HEK293 (cell line): ENCODE measurements at regions not wholly inside any gene's neighbourhood (a gene's known extent, or its start where the extent isn't known, plus 50 kb on each side); places are given as distances from the start of the nearest gene placed in this dataset.

Experiments used
- BCL11A ChIP-seq: fragments of 450-650 bp; formaldehyde crosslinking; IDR thresholded peaks from 2 replicates; pipeline ENCODE4 v1.5.1; 2016; ENCODE audit warnings: low read depth, missing biosample characterization, missing genetic modification characterization
- CTCF ChIP-seq: fragments of 450-650 bp; formaldehyde crosslinking; IDR thresholded peaks from 2 replicates; pipeline ENCODE4 v1.5.1; 2016; ENCODE audit warnings: missing biosample characterization, missing genetic modification characterization
- HOXA7 ChIP-seq: sonication (generic); formaldehyde crosslinking; IDR thresholded peaks from 2 replicates; pipeline ENCODE4 v1.8.1; 2022; ENCODE audit warnings: missing genetic modification reagents, borderline replicate concordance
- IKZF3 ChIP-seq: fragments of 450-650 bp; IDR thresholded peaks from 2 replicates; pipeline ENCODE4 v1.5.0; 2018; ENCODE audit warnings: missing biosample characterization, mild to moderate bottlenecking, missing genetic modification characterization, moderate library complexity
- KLF16 ChIP-seq: fragments of 450-650 bp; formaldehyde crosslinking; IDR thresholded peaks from 2 replicates; pipeline ENCODE4 v1.5.1; 2017; ENCODE audit warnings: missing biosample characterization, missing genetic modification characterization
- PATZ1 ChIP-seq: fragments of 450-650 bp; formaldehyde crosslinking; IDR thresholded peaks from 2 replicates; pipeline ENCODE4 v1.5.1; 2016; ENCODE audit warnings: missing biosample characterization, missing genetic modification characterization
- REST ChIP-seq: fragments of 450-650 bp; formaldehyde crosslinking; IDR thresholded peaks from 2 replicates; pipeline ENCODE4 v1.5.1; 2016; ENCODE audit warnings: missing biosample characterization, missing genetic modification characterization
- SP2 ChIP-seq: fragments of 450-650 bp; formaldehyde crosslinking; IDR thresholded peaks from 2 replicates; pipeline ENCODE4 v1.5.1; 2016; ENCODE audit warnings: missing biosample characterization, missing genetic modification characterization
- TCF7L2 ChIP-seq: IDR thresholded peaks from 2 replicates; pipeline ENCODE4 v1.6.1; 2011; ENCODE audit warnings: low read depth, mild to moderate bottlenecking, inconsistent platforms, low read length, moderate library complexity, borderline replicate concordance
- ZBTB49 ChIP-seq: fragments of 450-650 bp; formaldehyde crosslinking; IDR thresholded peaks from 2 replicates; pipeline ENCODE4 v1.5.1; 2016; ENCODE audit warnings: missing biosample characterization, missing genetic modification characterization, low read depth
- ZNF184 ChIP-seq: fragments of 450-650 bp; IDR thresholded peaks from 2 replicates; pipeline ENCODE4 v1.5.1; 2018; ENCODE audit warnings: missing biosample characterization, mild to moderate bottlenecking, missing genetic modification characterization
- ZNF274 ChIP-seq, 2 experiments: fragments of 200-500 bp in 1 of 2; fragments of 450-650 bp in 1 of 2; sonication (Bioruptor generic) in 1 of 2; formaldehyde crosslinking in 1 of 2; IDR thresholded peaks; 2 replicates each; pipeline versions ENCODE4 v1.5.1 to v1.6.1; 2014 to 2016; ENCODE audit warnings: borderline replicate concordance in 1 of 2, inconsistent platforms in 1 of 2, low read length in 1 of 2, missing biosample characterization in 1 of 2, missing genetic modification characterization in 1 of 2
- ZNF335 ChIP-seq: fragments of 450-650 bp; formaldehyde crosslinking; conservative IDR thresholded peaks from 2 replicates; pipeline ENCODE4 v1.5.1; 2016; ENCODE audit warnings: missing biosample characterization, missing genetic modification characterization
- ZNF350 ChIP-seq: fragments of 450-650 bp; formaldehyde crosslinking; IDR thresholded peaks from 2 replicates; pipeline ENCODE4 v1.5.0; 2017; ENCODE audit warnings: missing biosample characterization, mild to moderate bottlenecking, missing genetic modification characterization

GRCh38 chr5:41629897-41630296, 119.5 kb upstream of the PLCXD3 start:
- no peak for TF ChIP-seq CTCF
- no peak for TF ChIP-seq ZNF184 (tag by site-specific recombination)
- TF ChIP-seq REST (tag by site-specific recombination), result no peak
- no peak for TF ChIP-seq PATZ1
- TF ChIP-seq TCF7L2, result no peak
- TF ChIP-seq HOXA7 (CRISPR knock-in tag), result no peak
- TF ChIP-seq ZNF274 (IDR thresholded peaks at IDR 0.05; ENCODE audit: low read length), result no peak
- TF ChIP-seq ZNF274 (tag by site-specific recombination; IDR thresholded peaks at IDR 0.05; ENCODE audit: borderline replicate concordance), result no peak
- TF ChIP-seq ZNF335 (tag by site-specific recombination), result no peak
- TF ChIP-seq KLF16 (tag by site-specific recombination), result no peak
- no peak for TF ChIP-seq BCL11A (tag by site-specific recombination)
- no peak for TF ChIP-seq IKZF3 (tag by site-specific recombination)
- no peak for TF ChIP-seq ZNF350
- TF ChIP-seq ZBTB49 (tag by site-specific recombination), result no peak
- no peak for TF ChIP-seq SP2 (tag by site-specific recombination)
